ENCODE measurements at regions not wholly inside any gene's neighbourhood (a gene's known extent, or its start where the extent isn't known, plus 50 kb on each side); places are given as distances from the start of the nearest gene placed in this dataset.

DNA sequence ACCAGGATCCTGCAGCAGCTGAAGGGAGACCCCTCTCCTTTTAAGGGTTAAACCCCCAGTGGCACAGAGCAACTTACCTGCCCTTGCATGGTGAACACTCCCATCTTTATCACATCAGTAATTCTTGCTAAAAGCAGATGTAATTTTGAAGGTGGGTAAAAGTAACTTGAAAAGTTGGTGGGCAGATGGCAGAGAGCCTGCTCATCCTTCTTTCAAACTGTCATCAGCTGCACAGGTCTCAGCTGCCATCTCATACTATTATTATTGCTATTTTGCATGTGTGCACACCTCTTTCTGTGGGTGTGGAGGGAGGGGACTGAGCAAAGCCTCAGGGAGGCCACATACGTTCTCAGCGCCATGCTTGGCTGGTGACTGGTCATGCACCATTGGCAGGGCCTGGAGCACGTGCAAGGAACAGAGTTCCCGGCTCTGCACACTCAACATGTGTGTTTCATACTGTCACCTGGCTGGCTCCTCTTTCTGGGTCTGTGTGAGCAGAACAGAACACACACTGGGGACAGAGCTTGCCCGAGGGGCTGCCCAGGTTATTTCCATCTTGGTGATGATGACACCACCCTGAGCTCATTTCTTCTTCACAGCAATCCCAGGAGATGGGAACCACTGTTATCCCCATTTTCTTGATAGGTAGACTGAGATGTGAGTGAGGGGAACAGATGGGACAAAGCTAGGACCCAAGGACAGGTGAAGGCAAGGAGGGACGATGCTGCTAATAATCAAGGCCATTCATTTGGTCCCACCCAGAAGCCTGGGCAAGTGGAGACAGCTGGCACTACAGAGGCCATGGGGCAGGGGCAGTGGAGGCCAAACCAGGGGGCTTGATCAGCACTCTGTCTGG is 95.8 kb upstream of the KLF13 start (continued):
- TF ChIP-seq SMAD1 (IDR thresholded peaks at IDR 0.05; ENCODE audit: low read depth, partially characterized antibody) (no peak), IKZF2 (IDR thresholded peaks at IDR 0.05) (peak; percentile 85 to 94), CBFB (IDR thresholded peaks at IDR 0.05; ENCODE audit: low read depth) (peak; percentile 75), RCOR1 (conservative IDR thresholded peaks at IDR 0.05; ENCODE audit: low read depth, low read length) (peak; percentile 49; the same call in 1 of the 2 replicates), CBX3 (IDR thresholded peaks at IDR 0.05; ENCODE audit: borderline replicate concordance, low read depth) (no peak), SIX5 (IDR thresholded peaks at IDR 0.05; ENCODE audit: low read depth, low read length, severe bottlenecking) (no peak), TARDBP (IDR thresholded peaks at IDR 0.05; ENCODE audit: borderline replicate concordance) (no peak), NFXL1 (IDR thresholded peaks at IDR 0.05; ENCODE audit: borderline replicate concordance) (no peak), ETV6 (conservative IDR thresholded peaks at IDR 0.05 in 1 of 2, IDR thresholded peaks at IDR 0.05 in 1 of 2; ENCODE audit: borderline replicate concordance in 1 of 2, low read depth in 1 of 2) (no peak)
- TF ChIP-seq, protein P1, sequence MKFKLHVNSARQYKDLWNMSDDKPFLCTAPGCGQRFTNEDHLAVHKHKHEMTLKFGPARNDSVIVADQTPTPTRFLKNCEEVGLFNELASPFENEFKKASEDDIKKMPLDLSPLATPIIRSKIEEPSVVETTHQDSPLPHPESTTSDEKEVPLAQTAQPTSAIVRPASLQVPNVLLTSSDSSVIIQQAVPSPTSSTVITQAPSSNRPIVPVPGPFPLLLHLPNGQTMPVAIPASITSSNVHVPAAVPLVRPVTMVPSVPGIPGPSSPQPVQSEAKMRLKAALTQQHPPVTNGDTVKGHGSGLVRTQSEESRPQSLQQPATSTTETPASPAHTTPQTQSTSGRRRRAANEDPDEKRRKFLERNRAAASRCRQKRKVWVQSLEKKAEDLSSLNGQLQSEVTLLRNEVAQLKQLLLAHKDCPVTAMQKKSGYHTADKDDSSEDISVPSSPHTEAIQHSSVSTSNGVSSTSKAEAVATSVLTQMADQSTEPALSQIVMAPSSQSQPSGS (IDR thresholded peaks at IDR 0.05; ENCODE audit: low read length), result peak; percentile 77
- TF ChIP-seq, protein P2, sequence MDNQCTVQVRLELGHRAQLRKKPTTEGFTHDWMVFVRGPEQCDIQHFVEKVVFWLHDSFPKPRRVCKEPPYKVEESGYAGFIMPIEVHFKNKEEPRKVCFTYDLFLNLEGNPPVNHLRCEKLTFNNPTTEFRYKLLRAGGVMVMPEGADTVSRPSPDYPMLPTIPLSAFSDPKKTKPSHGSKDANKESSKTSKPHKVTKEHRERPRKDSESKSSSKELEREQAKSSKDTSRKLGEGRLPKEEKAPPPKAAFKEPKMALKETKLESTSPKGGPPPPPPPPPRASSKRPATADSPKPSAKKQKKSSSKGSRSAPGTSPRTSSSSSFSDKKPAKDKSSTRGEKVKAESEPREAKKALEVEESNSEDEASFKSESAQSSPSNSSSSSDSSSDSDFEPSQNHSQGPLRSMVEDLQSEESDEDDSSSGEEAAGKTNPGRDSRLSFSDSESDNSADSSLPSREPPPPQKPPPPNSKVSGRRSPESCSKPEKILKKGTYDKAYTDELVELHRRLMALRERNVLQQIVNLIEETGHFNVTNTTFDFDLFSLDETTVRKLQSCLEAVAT (IDR thresholded peaks at IDR 0.05), result no peak
- TF ChIP-seq, protein P3, sequence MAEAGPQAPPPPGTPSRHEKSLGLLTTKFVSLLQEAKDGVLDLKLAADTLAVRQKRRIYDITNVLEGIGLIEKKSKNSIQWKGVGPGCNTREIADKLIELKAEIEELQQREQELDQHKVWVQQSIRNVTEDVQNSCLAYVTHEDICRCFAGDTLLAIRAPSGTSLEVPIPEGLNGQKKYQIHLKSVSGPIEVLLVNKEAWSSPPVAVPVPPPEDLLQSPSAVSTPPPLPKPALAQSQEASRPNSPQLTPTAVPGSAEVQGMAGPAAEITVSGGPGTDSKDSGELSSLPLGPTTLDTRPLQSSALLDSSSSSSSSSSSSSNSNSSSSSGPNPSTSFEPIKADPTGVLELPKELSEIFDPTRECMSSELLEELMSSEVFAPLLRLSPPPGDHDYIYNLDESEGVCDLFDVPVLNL (IDR thresholded peaks at IDR 0.05; ENCODE audit: low read depth, low read length), result no peak
